Thoracic aorta (tissue), 2 donors: ENCODE measurements at regions not wholly inside any gene's neighbourhood (a gene's known extent, or its start where the extent isn't known, plus 50 kb on each side); places are given as distances from the start of the nearest gene placed in this dataset.

Experiments used
- ATAC-seq: fragments of 150-250 bp; one replicate; pipeline ENCODE4 v1.8.0; 2017; ENCODE audit warnings: low read depth; ENCODE audit not compliant: insufficient number of reproducible peaks, low FRiP score
- DNase-seq: peaks from one replicate; pipeline ENCODE4 v3.0.0-alpha.2; 2020; ENCODE audit warnings: low spot score
- H3K27ac ChIP-seq, 2 donors: fragments of 200-600 bp; sonication (generic); 1 replicate in 1 of 2; 2 replicates in 1 of 2; pipeline ENCODE4 v1.5.1; 2016; ENCODE audit warnings: mild to moderate bottlenecking in 2 of 2, moderate library complexity in 2 of 2
- H3K27me3 ChIP-seq: fragments of 200-600 bp; sonication (generic); replicated peaks from 2 replicates; pipeline ENCODE4 v1.6.0; 2016; ENCODE audit warnings: mild to moderate bottlenecking; ENCODE audit not compliant: insufficient read depth
- H3K36me3 ChIP-seq: fragments of 200-600 bp; sonication (generic); one replicate; pipeline ENCODE4 v1.5.1; 2016
- H3K4me1 ChIP-seq, 2 donors: fragments of 200-600 bp; sonication (generic); 1 replicate in 1 of 2; 2 replicates in 1 of 2; pipeline versions ENCODE4 v1.5.1 to v1.6.0; 2016; ENCODE audit warnings: low read depth in 2 of 2, mild to moderate bottlenecking in 1 of 2; ENCODE audit not compliant: control insufficient read depth in 1 of 2
- H3K4me3 ChIP-seq: fragments of 200-600 bp; sonication (generic); 2 replicates; pipeline ENCODE4 v1.5.1; 2016; ENCODE audit warnings: mild to moderate bottlenecking
- H3K9me3 ChIP-seq: fragments of 200-600 bp; sonication (generic); 2 replicates; pipeline ENCODE4 v1.5.1; 2016
- CTCF ChIP-seq: fragments of 200-600 bp; sonication (generic); IDR thresholded peaks from one replicate; pipeline ENCODE4 v1.5.1; 2019; ENCODE audit warnings: antibody characterized with exemption

- H3K36me3 ChIP-seq = no peaks in the 10 kb centered on the region
- TF ChIP-seq CTCF = no peak
- no peak overlapping the region for H3K27ac ChIP-seq
- DNase-seq (no peak), ATAC-seq (no peak)
- no peak overlapping the region for H3K4me3 ChIP-seq
- no peaks in the 10 kb centered on the region for H3K9me3 ChIP-seq
- no peaks in the 10 kb centered on the region for H3K27me3 ChIP-seq
- no peaks in the 10 kb centered on the region for H3K4me1 ChIP-seq
These were observed 314.3 kb downstream of the HHIPL2 start for GRCh38 chr1:222233444-222234158.

GRCh38 chr1:222232842-222233241 lies 315.1 kb downstream of the HHIPL2 start:
- Histone ChIP-seq H3K4me1 (no peaks in the 10 kb centered on the region), H3K4me3 (no peak overlapping the region), H3K27ac (no peak overlapping the region), H3K27me3 (no peaks in the 10 kb centered on the region), H3K9me3 (no peaks in the 10 kb centered on the region), H3K36me3 (no peaks in the 10 kb centered on the region)
- no peak for ATAC-seq
- no peak for TF ChIP-seq CTCF
- no peak for DNase-seq

GRCh38 chr1:222229672-222230312 lies 318.1 kb downstream of the HHIPL2 start:
- Histone ChIP-seq H3K4me1 (no peaks in the 10 kb centered on the region), H3K27ac (no peak overlapping the region), H3K27me3 (no peaks in the 10 kb centered on the region), H3K4me3 (no peak overlapping the region), H3K36me3 (no peaks in the 10 kb centered on the region), H3K9me3 (no peaks in the 10 kb centered on the region)
- DNase-seq (no peak), ATAC-seq (no peak)
- no peak for TF ChIP-seq CTCF

- Histone ChIP-seq H3K4me3 (no peak overlapping the region), H3K27ac (no peak overlapping the region), H3K27me3 (no peaks in the 10 kb centered on the region), H3K9me3 (no peaks in the 10 kb centered on the region), H3K4me1 (no peaks in the 10 kb centered on the region), H3K36me3 (no peaks in the 10 kb centered on the region)
- ATAC-seq (no peak), DNase-seq (no peak)
- TF ChIP-seq CTCF = no peak
These were observed 322.6 kb downstream of the HHIPL2 start for GRCh38 chr1:222225316-222225691.

- TF ChIP-seq CTCF = no peak
- no peak overlapping the region for H3K4me3 ChIP-seq
- H3K4me1 ChIP-seq = no peaks in the 10 kb centered on the region
- H3K27me3 ChIP-seq = no peaks in the 10 kb centered on the region
- H3K36me3 ChIP-seq = no peaks in the 10 kb centered on the region
- no peaks in the 10 kb centered on the region for H3K9me3 ChIP-seq
- ATAC-seq = no peak
- no peak overlapping the region for H3K27ac ChIP-seq
- DNase-seq = no peak
These were observed 323.1 kb downstream of the HHIPL2 start for GRCh38 chr1:222224636-222225315.
